Heart right ventricle (tissue), 16 donors: ENCODE measurements at regions not wholly inside any gene's neighbourhood (a gene's known extent, or its start where the extent isn't known, plus 50 kb on each side); places are given as distances from the start of the nearest gene placed in this dataset.

Experiments
- ATAC-seq, 8 donors: fragments of 200-7000 bp; cut with Tn5 transposase; one replicate each; pipeline ENCODE4 v1.9.1; 2020; ENCODE audit warnings: mild to moderate bottlenecking in 8 of 8, moderate library complexity in 8 of 8, moderate number of reproducible peaks in 1 of 8
- DNase-seq, 2 donors: peaks; one replicate each; pipeline ENCODE4 v3.0.0-alpha.2; 2020
- H3K27ac ChIP-seq, 10 donors: fragments of 200-600 bp; sonication (generic) in 2 of 10; one replicate each; pipeline versions ENCODE4 v1.5.0 to v1.8.0; 2020 to 2022; ENCODE audit warnings: mild to moderate bottlenecking in 3 of 10
- H3K27me3 ChIP-seq, 7 donors: fragments of 200-600 bp; one replicate each; pipeline ENCODE4 v1.8.0; 2021 to 2022; ENCODE audit warnings: mild to moderate bottlenecking in 2 of 7
- H3K36me3 ChIP-seq, 9 donors: fragments of 200-600 bp; sonication (generic) in 1 of 9; one replicate each; pipeline versions ENCODE4 v1.5.0 to v1.8.0; 2020 to 2022; ENCODE audit warnings: mild to moderate bottlenecking in 2 of 9
- H3K4me1 ChIP-seq, 9 donors: fragments of 200-600 bp; sonication (generic) in 1 of 9; one replicate each; pipeline versions ENCODE4 v1.5.0 to v1.8.0; 2020 to 2022; ENCODE audit warnings: mild to moderate bottlenecking in 4 of 9
- H3K4me3 ChIP-seq, 10 donors: fragments of 200-600 bp; sonication (generic) in 2 of 10; one replicate each; pipeline versions ENCODE4 v1.5.0 to v1.8.0; 2020 to 2022; ENCODE audit warnings: mild to moderate bottlenecking in 7 of 10, moderate library complexity in 2 of 10
- H3K9me3 ChIP-seq, 11 donors: fragments of 200-600 bp in 10 of 11; sonication (generic) in 2 of 11; one replicate each; pipeline versions ENCODE4 v1.5.0 to v1.8.0; 2013 to 2022; ENCODE audit warnings: mild to moderate bottlenecking in 2 of 11, control low read depth in 1 of 11, moderate library complexity in 1 of 11
- WGBS, 2 donors: extraction: QIAGEN DNeasy Blood & Tissue Kit; methylation state at CpG; one replicate each; pipeline ENCODE4 v1.1.7; 2013; ENCODE audit warnings: inconsistent platforms in 1 of 2; 5-methylcytosine and 5-hydroxymethylcytosine counted together
- intact Hi-C, 10 donors: fragments of 100-400 bp; cut with DNase I; formaldehyde crosslinking; loops; one replicate each; pipeline versions ENCODE4 v1.11.1 to v1.14.2; 2022
- TF ChIP-seq, protein P1 (sequence below), 9 donors: fragments of 200-600 bp; sonication (generic) in 2 of 9; IDR thresholded peaks; one replicate each; pipeline versions ENCODE4 v1.5.0 to v1.8.0; 2021 to 2022; ENCODE audit warnings: antibody characterized with exemption in 9 of 9, mild to moderate bottlenecking in 5 of 9, moderate library complexity in 1 of 9
- donor health status: Arrhythmogenic right ventricular cardiomyopathy.
- donor health status: ischemic (EF 13 %, LVEDD 7.1; RV severe dilation, severe dysfunction).
- donor health status: healthy with polysubstance abuse.
- donor health status: DM: no; HTN: yes; CAD: no.
- donor health status: DM: no; HTN: no; CAD: no.
- donor health status: ischemic (EF 25% LVEDD 6.9; RV normal size, moderate dysfunction).
- donor health status: ischemic (EF 25% LVEDD 5.7; RV mildly dilated, moderate dysfunction).
- donor health status: healthy.
- donor health status: DM: yes; HTN: yes; CAD: no.
- donor health status: Ischemic cardiomyopathy.
- donor health status: ischemic (EF 35%, LVEDD 5.7; RV mildly dilated, moderate dysfunction).
- donor health status: nonischemic (EF 11% LVEDD 7.7; RV severe dilation, severe dysfunction).
- donor health status: DM: yes; HTN: yes; CAD: no.
- donor health status: PGD.
- donor health status: ischemic (EF 29% LVEDD 5.4; RV normal size, mild dysfunction).
- donor health status: nonischemic (EF 23%, LVEDD 6.1; RV moderate dilation, normal function).

- intact Hi-C loops: loop anchor here in 4 of 10 donors (5.0 to 10.0 kb wide), 5 partner anchors 180 to 550 kb away; no protein-coding TSS in a partner anchor
- peak; percentile 22 to 37 for DNase-seq
- peaks cover 2 to 61% (median 38%) of the 10 kb centered on the region in 9 donors for H3K4me1 ChIP-seq
Observed at GRCh38 chr6:134724771-134725340, 225.0 kb downstream of the ALDH8A1 start.

DNA sequence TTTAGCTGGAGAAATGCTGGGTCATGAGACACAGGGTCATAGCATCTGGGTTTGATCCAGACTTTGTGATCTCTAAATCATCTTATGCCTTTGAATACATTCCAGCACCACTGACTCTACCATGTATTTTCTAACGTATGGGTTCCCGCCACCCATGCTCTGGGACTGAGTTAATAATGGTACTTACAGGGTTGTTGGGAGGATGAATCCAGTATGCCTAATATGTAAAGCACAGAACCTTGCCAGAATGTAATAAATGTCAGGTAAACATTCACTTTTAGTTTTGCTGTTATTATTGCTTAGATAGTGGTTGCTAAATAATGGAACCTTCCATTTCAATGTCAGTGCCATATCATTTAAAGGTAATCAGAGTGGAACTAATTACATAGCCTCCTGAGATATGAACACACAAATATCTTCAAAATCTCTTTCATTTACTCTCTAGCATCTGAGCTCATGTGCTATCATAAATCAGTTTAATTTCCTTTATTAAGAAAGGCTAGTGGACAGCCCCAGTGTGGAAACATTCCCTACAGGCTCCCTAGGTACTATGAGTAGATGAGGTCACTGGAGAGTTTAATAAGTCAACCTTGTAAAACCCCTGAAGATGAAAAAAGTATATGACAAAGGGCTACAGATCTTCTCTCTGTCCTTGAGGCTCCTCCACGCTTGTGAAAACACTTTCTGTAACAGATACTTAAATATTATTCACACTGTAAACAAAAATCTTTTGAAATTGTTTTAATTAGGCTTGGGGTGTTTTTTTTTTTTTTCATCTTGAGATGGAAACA lies 226.6 kb downstream of the ALDH8A1 start:
- WGBS, 2 donors: 82 to 83% methylated on average over 3 of the region's 3 CpGs
- ATAC-seq (no peak), DNase-seq (no peak)
- H3K27ac ChIP-seq: peak overlapping the region in 1 of 10 donors; percentile 54
- TF ChIP-seq, protein P1, sequence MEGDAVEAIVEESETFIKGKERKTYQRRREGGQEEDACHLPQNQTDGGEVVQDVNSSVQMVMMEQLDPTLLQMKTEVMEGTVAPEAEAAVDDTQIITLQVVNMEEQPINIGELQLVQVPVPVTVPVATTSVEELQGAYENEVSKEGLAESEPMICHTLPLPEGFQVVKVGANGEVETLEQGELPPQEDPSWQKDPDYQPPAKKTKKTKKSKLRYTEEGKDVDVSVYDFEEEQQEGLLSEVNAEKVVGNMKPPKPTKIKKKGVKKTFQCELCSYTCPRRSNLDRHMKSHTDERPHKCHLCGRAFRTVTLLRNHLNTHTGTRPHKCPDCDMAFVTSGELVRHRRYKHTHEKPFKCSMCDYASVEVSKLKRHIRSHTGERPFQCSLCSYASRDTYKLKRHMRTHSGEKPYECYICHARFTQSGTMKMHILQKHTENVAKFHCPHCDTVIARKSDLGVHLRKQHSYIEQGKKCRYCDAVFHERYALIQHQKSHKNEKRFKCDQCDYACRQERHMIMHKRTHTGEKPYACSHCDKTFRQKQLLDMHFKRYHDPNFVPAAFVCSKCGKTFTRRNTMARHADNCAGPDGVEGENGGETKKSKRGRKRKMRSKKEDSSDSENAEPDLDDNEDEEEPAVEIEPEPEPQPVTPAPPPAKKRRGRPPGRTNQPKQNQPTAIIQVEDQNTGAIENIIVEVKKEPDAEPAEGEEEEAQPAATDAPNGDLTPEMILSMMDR (IDR thresholded peaks at IDR 0.05): no peak
- H3K4me3 ChIP-seq: no peak overlapping the region
- no peaks in the 10 kb centered on the region for H3K27me3 ChIP-seq
- no peaks in the 10 kb centered on the region for H3K36me3 ChIP-seq
- intact Hi-C loops: loop anchor here in 4 of 10 donors (5.0 to 10.0 kb wide), 5 partner anchors 178 to 548 kb away; no protein-coding TSS in a partner anchor
- H3K9me3 ChIP-seq: no peaks in the 10 kb centered on the region
- peaks cover 8 to 77% (median 49%) of the 10 kb centered on the region in 9 donors for H3K4me1 ChIP-seq

More at GRCh38 chr6:134724771-134725340, 225.0 kb downstream of the ALDH8A1 start:
- peak overlapping the region in 6 of 10 donors; percentile 9 to 54 (median 34) for H3K27ac ChIP-seq
- no peaks in the 10 kb centered on the region for H3K27me3 ChIP-seq
- no peaks in the 10 kb centered on the region for H3K36me3 ChIP-seq
- TF ChIP-seq, protein P1 (IDR thresholded peaks at IDR 0.05): no peak
- 18 to 22% methylated on average over 8 of the region's 8 CpGs for WGBS, 2 donors
- H3K9me3 ChIP-seq: no peaks in the 10 kb centered on the region
- peak; percentile 45 to 85 (median 80) for ATAC-seq
- no peak overlapping the region for H3K4me3 ChIP-seq

GRCh38 chr6:134722200-134722870 lies 227.6 kb downstream of the ALDH8A1 start:
- ATAC-seq (no peak), DNase-seq (no peak)
- Histone ChIP-seq H3K27ac (peak overlapping the region in 2 of 10 donors; percentile 76 to 87), H3K27me3 (no peaks in the 10 kb centered on the region), H3K4me3 (no peak overlapping the region), H3K4me1 (peaks cover 8 to 84% (median 49%) of the 10 kb centered on the region in 9 donors), H3K9me3 (no peaks in the 10 kb centered on the region), H3K36me3 (no peaks in the 10 kb centered on the region)
- WGBS, 2 donors: 75 to 77% methylated on average over 5 of the region's 5 CpGs
- TF ChIP-seq, protein P1 (IDR thresholded peaks at IDR 0.05): no peak
- intact Hi-C loops: loop anchor here in 4 of 10 donors (5.0 to 10.0 kb wide), 5 partner anchors 178 to 548 kb away; no protein-coding TSS in a partner anchor

GRCh38 chr6:134721060-134721405 lies 228.9 kb downstream of the ALDH8A1 start:
- Histone ChIP-seq H3K27ac (peak overlapping the region in 9 of 10 donors; percentile 40 to 87 (median 75)), H3K4me1 (peaks cover 8 to 84% (median 49%) of the 10 kb centered on the region in 9 donors), H3K27me3 (no peaks in the 10 kb centered on the region), H3K36me3 (no peaks in the 10 kb centered on the region), H3K4me3 (no peak overlapping the region), H3K9me3 (no peaks in the 10 kb centered on the region)
- 60 to 64% methylated on average over 2 of the region's 2 CpGs for WGBS, 2 donors
- TF ChIP-seq, protein P1 (IDR thresholded peaks at IDR 0.05): no peak
- DNase-seq: no peak
- ATAC-seq: no peak
- intact Hi-C loops: loop anchor here in 4 of 10 donors (2.0 to 10.0 kb wide), 6 partner anchors 176 to 546 kb away; no protein-coding TSS in a partner anchor
